Globus pallidus (tissue), 1 donor: ENCODE measurements at regions not wholly inside any gene's neighbourhood (a gene's known extent, or its start where the extent isn't known, plus 50 kb on each side); places are given as distances from the start of the nearest gene placed in this dataset.

Experiments used
- DNase-seq: peaks from one replicate; pipeline ENCODE4 v3.0.0-alpha.2; 2015; ENCODE audit warnings: low spot score

GRCh38 chr20:11043001-11043400 is 369.2 kb upstream of the JAG1 start:
- no peak for DNase-seq

- DNase-seq = no peak
Observed at GRCh38 chr20:11044561-11044960, 370.8 kb upstream of the JAG1 start.

GRCh38 chr20:11045412-11046175 is 371.8 kb upstream of the JAG1 start:
- no peak for DNase-seq

- no peak for DNase-seq
Observed at GRCh38 chr20:11047559-11047958, 373.8 kb upstream of the JAG1 start.

GRCh38 chr20:11048739-11049138 is 374.9 kb upstream of the JAG1 start:
- no peak for DNase-seq

DNA sequence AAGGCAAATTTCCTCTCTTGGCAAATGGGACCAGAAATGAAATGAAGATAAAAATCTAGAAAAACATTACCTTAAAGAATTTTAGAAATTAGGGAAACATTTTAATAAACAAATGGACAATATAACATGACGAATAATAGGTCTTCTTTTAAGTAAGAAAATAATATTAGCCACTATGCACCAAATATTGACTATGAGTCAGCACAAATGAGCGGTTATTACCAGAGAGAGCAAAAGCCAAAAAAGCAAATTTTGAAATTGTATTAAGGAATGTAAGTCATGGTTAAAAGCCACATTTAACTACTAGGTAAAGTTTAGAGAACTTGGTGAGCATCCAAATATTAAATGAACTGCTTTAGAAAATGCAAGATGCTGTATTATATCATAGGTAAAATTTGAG is 376.6 kb upstream of the JAG1 start:
- no peak for DNase-seq

DNA sequence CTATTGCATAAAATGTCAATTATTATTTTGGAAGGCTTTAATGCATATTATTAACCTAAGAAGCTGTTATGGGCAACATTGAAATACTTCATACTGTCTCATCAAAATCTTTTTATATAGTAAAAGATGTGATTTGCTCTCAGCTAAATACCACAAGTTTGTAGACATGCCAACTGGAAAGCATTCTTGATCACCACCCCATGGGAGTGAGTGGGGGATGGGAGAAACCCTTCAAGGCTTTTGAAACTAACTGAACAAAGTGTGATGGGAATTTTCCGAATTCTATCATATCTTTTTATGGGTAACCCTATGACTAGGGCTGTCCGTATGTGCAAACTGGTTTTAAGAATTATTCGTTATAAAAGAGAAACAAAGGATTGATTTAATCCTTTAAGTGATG is 377.3 kb upstream of the JAG1 start:
- DNase-seq = no peak

- DNase-seq = no peak
Observed at GRCh38 chr20:11053310-11053709, 379.5 kb upstream of the JAG1 start.

DNA sequence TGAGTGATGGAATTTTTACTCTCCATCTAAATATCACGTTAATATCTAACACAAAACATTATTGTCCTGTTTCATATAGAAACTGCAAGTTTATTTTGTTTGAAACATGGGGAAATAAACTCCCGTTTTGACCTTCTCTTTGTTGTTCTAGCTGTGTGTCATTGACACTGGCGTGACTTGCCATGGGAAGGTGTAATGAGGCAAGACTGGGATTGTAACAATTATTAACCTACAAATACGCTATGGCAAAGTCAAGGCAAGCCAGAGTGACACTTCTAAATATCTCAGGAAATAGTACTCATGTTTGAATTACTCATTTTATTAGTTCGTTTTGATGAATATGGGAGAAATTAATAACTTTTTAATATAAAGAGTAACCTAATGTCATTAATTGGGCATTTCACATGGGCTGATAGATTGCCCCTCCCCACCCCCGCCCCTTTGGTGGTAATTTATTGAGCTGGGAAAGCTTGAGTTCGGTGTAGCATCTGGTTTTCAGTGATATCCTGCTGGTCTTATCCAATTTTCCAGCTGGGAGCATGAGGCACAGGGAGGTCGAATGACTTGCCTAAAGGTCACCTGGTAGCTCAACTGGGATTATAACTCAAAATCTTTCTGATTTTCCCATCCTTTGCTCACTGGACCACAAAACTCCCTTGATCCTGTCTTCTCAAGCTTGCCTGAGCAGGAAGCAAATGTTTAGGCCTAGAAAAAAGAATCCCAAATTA is 380.6 kb upstream of the JAG1 start:
- no peak for DNase-seq

- DNase-seq = no peak
Observed at GRCh38 chr20:11056414-11056813, 382.6 kb upstream of the JAG1 start.

GRCh38 chr20:11057624-11058023 is 383.8 kb upstream of the JAG1 start:
- no peak for DNase-seq

DNA sequence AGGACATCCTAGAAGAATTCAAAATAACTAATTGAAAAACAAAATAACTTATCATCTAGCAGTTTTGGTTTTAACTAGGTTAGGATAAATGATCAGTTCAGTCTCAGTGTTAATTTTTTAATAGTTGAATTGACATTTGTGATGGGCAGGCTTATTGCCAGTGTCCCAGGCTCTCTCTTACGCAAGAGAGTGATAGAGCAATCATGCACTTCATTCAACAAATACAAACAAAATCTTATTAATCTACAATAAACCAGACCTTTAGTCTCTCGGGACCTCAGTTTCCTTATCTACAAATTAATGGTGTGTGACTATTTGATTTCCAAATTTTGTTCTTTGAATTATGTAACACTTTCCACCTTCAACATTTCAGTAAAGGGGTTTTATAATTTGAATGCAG is 385.9 kb upstream of the JAG1 start:
- no peak for DNase-seq

- DNase-seq = no peak
Observed at GRCh38 chr20:11060423-11061185, 386.8 kb upstream of the JAG1 start.

DNA sequence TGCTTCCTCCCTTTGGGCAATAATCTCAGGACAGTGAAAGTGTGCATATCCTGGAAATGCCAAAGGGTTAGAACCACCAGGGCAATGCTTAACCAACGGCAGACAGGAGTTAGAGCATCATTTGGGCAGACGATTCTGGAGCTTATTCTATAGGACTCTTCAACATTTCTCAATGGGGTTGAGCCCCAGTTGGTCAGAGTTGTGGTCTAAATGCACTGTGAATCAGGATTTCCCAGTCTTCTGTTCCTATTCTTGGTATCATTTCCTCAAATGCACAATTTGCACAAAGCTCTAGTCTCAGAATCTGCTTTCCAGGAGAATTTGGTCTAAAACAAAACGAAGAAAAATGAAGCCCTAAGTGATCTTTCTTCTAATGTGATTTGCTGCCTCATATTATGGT is 389.6 kb upstream of the JAG1 start:
- DNase-seq = peak; percentile 15

DNA sequence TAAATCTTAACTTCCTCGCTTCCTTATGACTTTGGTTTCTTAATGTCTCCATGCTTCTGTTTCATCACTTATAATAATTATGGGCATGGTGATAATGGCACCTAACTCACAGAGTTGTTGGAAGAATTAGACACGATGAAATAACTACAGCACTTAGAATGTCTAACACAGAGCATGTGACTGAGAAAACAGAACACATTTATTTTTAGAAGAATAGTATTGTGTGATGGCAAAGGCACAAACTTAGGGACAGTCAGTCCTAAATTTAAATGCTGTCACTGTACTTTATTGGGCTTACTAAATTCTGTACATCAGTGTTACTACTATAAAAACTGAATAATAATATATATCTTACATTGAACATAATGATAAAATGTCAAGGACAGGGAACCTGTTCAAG is 391.1 kb upstream of the JAG1 start:
- DNase-seq = no peak

- DNase-seq = no peak
Observed at GRCh38 chr20:11067359-11067758, 393.6 kb upstream of the JAG1 start.

DNA sequence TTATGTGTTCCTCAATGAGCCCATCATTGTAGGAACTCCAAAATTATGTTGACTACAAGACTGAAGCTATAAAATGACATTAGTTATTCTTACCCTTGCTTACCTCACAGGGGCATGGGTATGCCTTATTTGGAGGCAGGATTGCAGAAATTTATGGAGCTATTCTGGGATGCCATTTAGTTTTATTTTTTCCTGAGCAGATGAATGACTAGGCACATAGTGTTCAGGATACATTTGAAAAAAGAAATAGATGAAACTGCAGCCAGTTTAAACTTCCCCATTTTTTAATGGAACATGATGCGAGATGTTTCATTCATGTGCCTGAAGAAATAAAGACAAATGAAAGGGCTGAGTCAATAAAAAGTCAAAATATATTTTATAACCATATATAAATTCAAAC is 399.2 kb upstream of the JAG1 start:
- no peak for DNase-seq

GRCh38 chr20:11076434-11077105 is 402.8 kb upstream of the JAG1 start:
- no peak for DNase-seq

DNA sequence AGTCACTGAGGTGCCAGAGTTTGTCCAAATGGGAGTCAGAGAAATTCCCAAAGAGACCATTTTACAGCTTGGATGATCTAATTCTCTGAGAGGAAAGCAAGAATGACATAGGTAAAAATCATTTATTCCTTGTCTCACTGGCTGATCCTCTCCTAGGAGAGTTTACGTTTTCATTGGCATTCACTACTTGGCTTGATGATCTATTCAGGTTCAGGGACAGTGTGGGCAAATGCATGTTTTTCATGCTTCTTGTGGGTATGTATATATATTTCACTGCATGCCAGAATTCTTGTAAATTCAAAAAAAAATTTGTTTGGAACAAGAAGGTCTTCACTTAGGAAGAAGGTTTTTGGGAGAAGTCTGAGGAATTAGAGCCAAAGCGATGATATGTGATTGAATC is 403.4 kb upstream of the JAG1 start:
- no peak for DNase-seq

DNA sequence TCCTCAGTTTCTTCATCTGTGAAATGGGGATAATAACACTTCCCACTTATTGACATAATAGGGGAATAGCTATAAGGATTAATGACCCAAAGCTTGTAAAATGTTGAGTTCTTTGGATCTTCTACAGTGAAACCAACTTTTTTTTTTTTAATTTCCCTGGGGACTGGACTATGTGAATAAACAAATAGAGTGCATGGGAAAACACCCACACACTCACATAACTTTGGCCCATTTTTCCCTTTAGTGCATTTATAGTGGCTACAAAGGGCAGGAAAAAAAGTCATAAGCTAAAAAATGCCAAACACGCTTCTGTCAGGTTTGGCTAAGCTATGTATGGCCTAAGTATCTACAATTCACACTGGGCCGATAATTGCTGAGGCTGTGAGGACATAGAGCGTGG is 406.2 kb upstream of the JAG1 start:
- DNase-seq = no peak

DNA sequence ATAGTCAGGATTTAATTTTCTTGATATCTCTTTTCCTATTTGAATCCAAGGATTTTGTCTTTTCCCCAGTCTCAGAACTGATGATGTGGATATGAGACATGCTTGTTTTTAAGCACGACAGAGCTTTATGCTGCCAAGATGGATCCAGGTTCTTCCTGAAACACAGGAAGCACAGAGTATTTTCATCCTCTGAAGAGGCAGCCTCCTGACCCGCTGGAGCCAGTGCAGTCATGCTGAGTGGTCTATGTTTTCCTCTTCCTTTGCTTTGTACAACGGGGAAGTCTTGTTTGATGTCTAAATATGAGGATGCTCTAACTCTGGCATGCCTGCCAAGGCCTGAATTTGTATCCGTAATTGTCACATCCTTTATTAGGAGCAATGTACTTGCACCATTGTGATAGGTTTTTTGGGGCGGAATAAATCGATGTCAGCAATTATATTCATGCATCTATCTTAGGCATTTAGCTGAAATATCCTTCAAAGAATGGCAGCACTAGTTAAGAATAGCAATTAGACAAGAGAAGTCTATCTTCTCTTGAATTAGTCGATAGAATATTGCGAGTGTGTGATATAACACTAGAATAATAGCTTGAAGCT is 407.1 kb upstream of the JAG1 start:
- DNase-seq = no peak

- DNase-seq = no peak
Observed at GRCh38 chr20:11083841-11084240, 410.0 kb upstream of the JAG1 start.
